KMS-11 (cell line): ENCODE measurements at regions not wholly inside any gene's neighbourhood (a gene's known extent, or its start where the extent isn't known, plus 50 kb on each side); places are given as distances from the start of the nearest gene placed in this dataset.

Source experiments
- H2AFZ ChIP-seq: fragments of 200-600 bp; sonication (generic); 2 replicates; pipeline ENCODE4 v1.6.1; 2016; ENCODE audit warnings: antibody characterized with exemption, mixed run types, low read depth
- H3K27ac ChIP-seq: fragments of 200-600 bp; sonication (generic); 2 replicates; pipeline ENCODE4 v1.6.1; 2016; ENCODE audit warnings: mild to moderate bottlenecking, mixed run types
- H3K27me3 ChIP-seq: fragments of 200-600 bp; sonication (generic); 2 replicates; pipeline ENCODE4 v1.6.1; 2017; ENCODE audit warnings: mild to moderate bottlenecking, low read depth, mixed run types, moderate library complexity; ENCODE audit not compliant: insufficient read depth
- H3K36me3 ChIP-seq: fragments of 200-600 bp; sonication (generic); 2 replicates; pipeline ENCODE4 v1.6.1; 2017; ENCODE audit warnings: mild to moderate bottlenecking, mixed run types; ENCODE audit not compliant: insufficient read depth
- H3K4me1 ChIP-seq: fragments of 200-600 bp; sonication (generic); 2 replicates; pipeline ENCODE4 v1.6.1; 2016; ENCODE audit warnings: mild to moderate bottlenecking, low read depth, mixed run types; ENCODE audit not compliant: poor library complexity, severe bottlenecking
- H3K4me2 ChIP-seq: fragments of 200-600 bp; sonication (generic); 2 replicates; pipeline ENCODE4 v1.7.0; 2016; ENCODE audit warnings: mild to moderate bottlenecking, mixed run types
- H3K4me3 ChIP-seq: fragments of 200-600 bp; sonication (generic); IDR thresholded peaks from 2 replicates; pipeline ENCODE4 v1.6.1; 2017; ENCODE audit warnings: low read depth, low read length, mixed read lengths; ENCODE audit not compliant: insufficient read depth
- H3K79me2 ChIP-seq: fragments of 200-600 bp; sonication (generic); 2 replicates; pipeline ENCODE4 v1.6.1; 2016; ENCODE audit warnings: low read depth, mixed run types; ENCODE audit not compliant: insufficient read depth
- H3K9ac ChIP-seq: fragments of 200-600 bp; sonication (generic); 2 replicates; pipeline ENCODE4 v1.6.1; 2016; ENCODE audit warnings: mild to moderate bottlenecking, mixed run types
- H4K20me1 ChIP-seq: fragments of 200-600 bp; sonication (generic); 2 replicates; pipeline ENCODE4 v1.6.1; 2016; ENCODE audit warnings: mild to moderate bottlenecking, mixed run types; ENCODE audit not compliant: insufficient read depth
- TF ChIP-seq, protein P1 (sequence below): fragments of 200-600 bp; sonication (generic); conservative IDR thresholded peaks from 2 replicates; pipeline ENCODE4 v1.6.1; 2017; ENCODE audit warnings: low read depth, mild to moderate bottlenecking, antibody characterized with exemption, low read length, moderate library complexity, mixed read lengths

DNA sequence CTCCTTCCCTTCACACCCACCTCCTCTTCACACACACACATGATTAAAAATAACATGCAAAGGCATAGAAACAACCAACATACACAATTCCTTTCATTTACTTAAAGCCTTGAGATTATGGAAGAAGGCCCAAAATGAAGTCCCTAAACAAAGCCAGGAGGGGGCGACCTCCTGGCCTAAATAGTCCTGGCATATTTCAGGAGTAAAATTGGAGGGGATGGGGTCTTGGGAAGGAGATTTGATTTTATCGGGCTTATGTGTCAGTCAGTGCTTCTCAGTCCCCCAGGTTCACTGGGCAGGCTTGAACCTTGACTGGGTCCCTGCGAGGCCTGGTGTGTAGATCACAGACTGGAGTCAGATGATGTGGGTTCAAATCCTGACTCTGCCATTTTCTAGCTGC is 266.4 kb downstream of the SAMD5 start:
- Histone ChIP-seq H3K9ac (no peak overlapping the region), H3K79me2 (no peaks in the 10 kb centered on the region), H2AFZ (no peak overlapping the region), H3K27ac (no peak overlapping the region), H3K4me2 (no peak overlapping the region), H3K4me3 (no peak overlapping the region), H4K20me1 (no peaks in the 10 kb centered on the region), H3K4me1 (no peaks in the 10 kb centered on the region), H3K27me3 (no peaks in the 10 kb centered on the region), H3K36me3 (no peaks in the 10 kb centered on the region)
- TF ChIP-seq, protein P1, sequence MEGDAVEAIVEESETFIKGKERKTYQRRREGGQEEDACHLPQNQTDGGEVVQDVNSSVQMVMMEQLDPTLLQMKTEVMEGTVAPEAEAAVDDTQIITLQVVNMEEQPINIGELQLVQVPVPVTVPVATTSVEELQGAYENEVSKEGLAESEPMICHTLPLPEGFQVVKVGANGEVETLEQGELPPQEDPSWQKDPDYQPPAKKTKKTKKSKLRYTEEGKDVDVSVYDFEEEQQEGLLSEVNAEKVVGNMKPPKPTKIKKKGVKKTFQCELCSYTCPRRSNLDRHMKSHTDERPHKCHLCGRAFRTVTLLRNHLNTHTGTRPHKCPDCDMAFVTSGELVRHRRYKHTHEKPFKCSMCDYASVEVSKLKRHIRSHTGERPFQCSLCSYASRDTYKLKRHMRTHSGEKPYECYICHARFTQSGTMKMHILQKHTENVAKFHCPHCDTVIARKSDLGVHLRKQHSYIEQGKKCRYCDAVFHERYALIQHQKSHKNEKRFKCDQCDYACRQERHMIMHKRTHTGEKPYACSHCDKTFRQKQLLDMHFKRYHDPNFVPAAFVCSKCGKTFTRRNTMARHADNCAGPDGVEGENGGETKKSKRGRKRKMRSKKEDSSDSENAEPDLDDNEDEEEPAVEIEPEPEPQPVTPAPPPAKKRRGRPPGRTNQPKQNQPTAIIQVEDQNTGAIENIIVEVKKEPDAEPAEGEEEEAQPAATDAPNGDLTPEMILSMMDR = peak; percentile 26; the same call in 1 of the 2 replicates

DNA sequence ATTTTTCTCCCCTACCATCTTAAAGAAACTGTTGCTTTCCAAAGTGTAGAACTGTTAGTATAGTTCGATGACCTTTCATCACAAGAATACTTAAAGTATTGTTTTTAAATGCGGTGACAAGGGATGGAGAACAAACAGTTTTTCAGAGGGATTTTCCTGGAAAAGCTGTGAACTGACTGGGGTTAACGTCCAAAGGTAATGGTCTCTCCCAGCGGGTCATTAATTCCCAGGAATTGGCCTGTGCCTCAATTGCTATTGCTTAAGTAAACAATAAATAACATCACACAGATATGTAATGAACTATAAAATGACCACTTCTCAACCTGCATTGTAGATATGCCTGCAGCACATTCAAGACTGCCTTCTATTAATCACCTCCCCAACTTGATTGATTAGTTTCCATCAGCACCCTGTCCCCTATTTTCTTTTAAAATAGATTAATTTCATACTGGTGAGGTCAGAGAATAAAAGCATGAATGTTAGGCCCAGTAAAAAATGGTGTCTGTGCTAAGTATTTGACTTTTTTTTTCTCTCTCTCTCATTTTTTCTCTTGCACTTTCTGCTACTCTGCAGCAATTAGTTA is 268.2 kb downstream of the SAMD5 start:
- H3K27ac ChIP-seq = no peak overlapping the region
- no peaks in the 10 kb centered on the region for H4K20me1 ChIP-seq
- no peak overlapping the region for H3K4me3 ChIP-seq
- TF ChIP-seq, protein P1 = no peak
- H3K27me3 ChIP-seq = no peaks in the 10 kb centered on the region
- H3K79me2 ChIP-seq = no peaks in the 10 kb centered on the region
- H3K4me2 ChIP-seq = no peak overlapping the region
- no peaks in the 10 kb centered on the region for H3K36me3 ChIP-seq
- H3K4me1 ChIP-seq = no peaks in the 10 kb centered on the region
- H3K9ac ChIP-seq = no peak overlapping the region
- no peak overlapping the region for H2AFZ ChIP-seq

DNA sequence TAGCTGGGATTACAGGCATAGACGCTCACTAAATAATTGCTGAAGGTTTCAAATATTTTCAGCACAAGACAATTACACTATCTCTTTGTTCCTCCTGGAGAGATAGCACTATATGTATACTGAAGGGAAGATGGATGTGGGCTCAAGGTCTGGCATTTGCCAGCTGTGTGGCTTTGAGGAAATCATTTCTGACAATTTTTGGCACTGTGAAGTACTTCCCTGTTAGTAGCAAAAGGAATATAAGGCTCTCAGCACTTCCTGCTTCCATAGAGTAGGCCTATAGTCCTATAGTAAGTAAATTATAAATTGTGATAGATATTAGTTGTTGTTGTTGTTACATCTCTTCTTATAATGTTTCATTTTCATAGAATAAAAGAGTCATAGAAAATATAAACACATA is 271.1 kb downstream of the SAMD5 start:
- no peaks in the 10 kb centered on the region for H4K20me1 ChIP-seq
- H3K9ac ChIP-seq = no peak overlapping the region
- H3K79me2 ChIP-seq = no peaks in the 10 kb centered on the region
- H3K27ac ChIP-seq = no peak overlapping the region
- no peaks in the 10 kb centered on the region for H3K36me3 ChIP-seq
- H3K27me3 ChIP-seq = no peaks in the 10 kb centered on the region
- no peak overlapping the region for H2AFZ ChIP-seq
- TF ChIP-seq, protein P1 = no peak
- H3K4me2 ChIP-seq = no peak overlapping the region
- no peaks in the 10 kb centered on the region for H3K4me1 ChIP-seq
- no peak overlapping the region for H3K4me3 ChIP-seq

DNA sequence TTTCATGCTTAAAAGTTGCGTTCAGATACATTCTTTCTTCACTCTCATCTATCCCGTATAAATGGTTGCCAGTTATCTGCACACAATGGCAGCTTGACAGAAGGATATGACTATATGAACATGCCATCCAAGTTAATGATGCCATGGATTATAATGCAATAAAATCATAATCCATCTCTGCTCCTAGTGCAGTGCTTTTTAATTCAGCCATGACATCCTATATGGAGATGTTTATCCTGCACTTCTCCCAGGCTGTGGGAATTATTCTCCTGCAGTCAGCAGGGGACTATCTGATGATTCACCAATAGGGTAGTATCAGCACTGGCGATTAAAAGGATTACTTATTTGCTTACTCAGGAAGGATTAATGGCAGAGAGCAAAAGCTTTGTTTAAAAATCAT is 273.8 kb downstream of the SAMD5 start:
- Histone ChIP-seq H3K4me3 (no peak overlapping the region), H3K79me2 (no peaks in the 10 kb centered on the region), H4K20me1 (no peaks in the 10 kb centered on the region), H3K9ac (no peak overlapping the region), H3K27me3 (no peaks in the 10 kb centered on the region), H3K4me1 (no peaks in the 10 kb centered on the region), H3K4me2 (no peak overlapping the region), H3K27ac (no peak overlapping the region), H2AFZ (no peak overlapping the region), H3K36me3 (no peaks in the 10 kb centered on the region)
- TF ChIP-seq, protein P1 = no peak
